Fibroblast of mammary gland (primary cell): ENCODE measurements at regions not wholly inside any gene's neighbourhood (a gene's known extent, or its start where the extent isn't known, plus 50 kb on each side); places are given as distances from the start of the nearest gene placed in this dataset.

ENCODE experiments used
- DNase-seq: peaks from one replicate; pipeline ENCODE4 v3.0.0-alpha.2; 2010; ENCODE audit warnings: low read depth
- H3K4me3 ChIP-seq: 2 replicates; pipeline ENCODE4 v1.5.1; 2011; ENCODE audit warnings: low read depth, mild to moderate bottlenecking, low read length, moderate library complexity; ENCODE audit not compliant: control insufficient read depth
- TF ChIP-seq, protein P1 (sequence below): conservative IDR thresholded peaks from 2 replicates; pipeline ENCODE4 v1.5.1; 2011; ENCODE audit warnings: low read depth, low read length, inconsistent platforms; ENCODE audit not compliant: control insufficient read depth, insufficient read depth

GRCh38 chr9:25613709-25614108 lies 64.5 kb downstream of the TUSC1 start:
- DNase-seq = no peak
- TF ChIP-seq, protein P1, sequence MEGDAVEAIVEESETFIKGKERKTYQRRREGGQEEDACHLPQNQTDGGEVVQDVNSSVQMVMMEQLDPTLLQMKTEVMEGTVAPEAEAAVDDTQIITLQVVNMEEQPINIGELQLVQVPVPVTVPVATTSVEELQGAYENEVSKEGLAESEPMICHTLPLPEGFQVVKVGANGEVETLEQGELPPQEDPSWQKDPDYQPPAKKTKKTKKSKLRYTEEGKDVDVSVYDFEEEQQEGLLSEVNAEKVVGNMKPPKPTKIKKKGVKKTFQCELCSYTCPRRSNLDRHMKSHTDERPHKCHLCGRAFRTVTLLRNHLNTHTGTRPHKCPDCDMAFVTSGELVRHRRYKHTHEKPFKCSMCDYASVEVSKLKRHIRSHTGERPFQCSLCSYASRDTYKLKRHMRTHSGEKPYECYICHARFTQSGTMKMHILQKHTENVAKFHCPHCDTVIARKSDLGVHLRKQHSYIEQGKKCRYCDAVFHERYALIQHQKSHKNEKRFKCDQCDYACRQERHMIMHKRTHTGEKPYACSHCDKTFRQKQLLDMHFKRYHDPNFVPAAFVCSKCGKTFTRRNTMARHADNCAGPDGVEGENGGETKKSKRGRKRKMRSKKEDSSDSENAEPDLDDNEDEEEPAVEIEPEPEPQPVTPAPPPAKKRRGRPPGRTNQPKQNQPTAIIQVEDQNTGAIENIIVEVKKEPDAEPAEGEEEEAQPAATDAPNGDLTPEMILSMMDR = no peak

GRCh38 chr9:25603106-25603505 lies 75.1 kb downstream of the TUSC1 start:
- TF ChIP-seq, protein P1 = no peak
- DNase-seq = no peak
- no peak overlapping the region for H3K4me3 ChIP-seq

More at GRCh38 chr9:25613709-25614108, 64.5 kb downstream of the TUSC1 start:
- no peak overlapping the region for H3K4me3 ChIP-seq

- TF ChIP-seq, protein P1 = no peak
- H3K4me3 ChIP-seq = no peak overlapping the region
- no peak for DNase-seq
Observed at GRCh38 chr9:25602400-25603044, 75.7 kb downstream of the TUSC1 start.

DNA sequence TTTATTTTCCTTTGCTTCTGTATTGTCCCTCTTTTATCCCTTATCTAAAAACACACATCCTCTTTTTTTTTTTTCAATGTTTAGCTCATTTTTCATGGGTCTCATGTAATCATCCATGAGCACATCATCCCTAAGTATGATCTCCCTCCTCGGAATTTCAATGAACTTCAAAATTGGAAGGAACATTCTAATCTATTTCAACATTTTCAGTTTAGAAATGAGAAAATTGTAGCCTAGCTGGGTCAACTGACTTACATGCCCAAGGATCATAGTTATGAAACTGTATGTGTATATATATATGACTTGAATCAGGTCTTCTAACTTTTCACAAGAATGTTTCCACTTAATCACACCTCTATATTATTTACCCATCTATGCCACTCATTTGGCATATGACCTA lies 77.7 kb downstream of the TUSC1 start:
- DNase-seq = no peak
- TF ChIP-seq, protein P1 = no peak
- H3K4me3 ChIP-seq = no peak overlapping the region

DNA sequence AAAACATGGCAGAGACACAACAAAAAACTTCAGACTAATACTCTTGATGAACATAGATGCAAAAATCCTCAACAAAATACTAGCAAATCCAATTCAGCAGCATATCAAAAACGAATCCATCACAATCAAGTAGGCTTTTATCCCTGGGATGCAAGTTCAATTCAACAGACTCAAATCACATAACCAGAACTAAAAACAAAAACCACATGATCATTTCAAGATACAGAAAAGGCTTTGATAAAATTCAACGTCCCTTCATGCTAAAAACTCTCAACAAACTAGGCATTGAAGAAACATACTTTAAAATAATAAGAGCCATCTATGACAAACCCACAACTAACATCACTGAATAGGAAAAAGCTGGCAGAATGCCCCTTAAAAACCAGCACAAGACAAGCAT lies 93.6 kb downstream of the TUSC1 start:
- DNase-seq = no peak
- TF ChIP-seq, protein P1 = no peak
- H3K4me3 ChIP-seq = no peak overlapping the region

- no peak for DNase-seq
- TF ChIP-seq, protein P1 = no peak
- no peak overlapping the region for H3K4me3 ChIP-seq
Observed at GRCh38 chr9:25573281-25573680, 105.0 kb downstream of the TUSC1 start.

DNA sequence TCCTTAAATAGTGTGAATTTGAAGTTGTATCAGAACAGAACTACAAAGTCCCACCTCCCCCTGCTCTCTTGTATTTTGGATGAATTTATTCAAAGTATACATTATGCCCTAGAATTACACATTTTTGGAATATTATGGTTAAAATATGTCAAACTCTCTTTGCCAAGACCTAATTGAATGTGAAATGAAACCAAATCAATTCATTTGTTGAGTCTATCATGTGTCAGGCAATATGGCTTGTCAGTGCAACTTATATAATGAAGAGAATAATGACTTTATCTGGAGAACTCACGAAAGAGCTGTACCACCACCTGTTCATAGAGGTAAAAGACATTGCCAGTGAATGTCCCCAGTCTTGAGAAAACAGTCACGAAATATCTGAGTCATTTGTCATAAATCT lies 106.8 kb downstream of the TUSC1 start:
- no peak overlapping the region for H3K4me3 ChIP-seq
- TF ChIP-seq, protein P1 = no peak
- DNase-seq = no peak
